ENCODE measurements at regions not wholly inside any gene's neighbourhood (a gene's known extent, or its start where the extent isn't known, plus 50 kb on each side); places are given as distances from the start of the nearest gene placed in this dataset.

GRCh38 chr14:94893411-94894160 is 123.7 kb upstream of the GSC start (continued):
- TF ChIP-seq AFF4 (CRISPR knock-in tag; IDR thresholded peaks at IDR 0.05; ENCODE audit: borderline replicate concordance) = no peak
- TF ChIP-seq ZNF423 (CRISPR knock-in tag; IDR thresholded peaks at IDR 0.05) = no peak
- TF ChIP-seq E2F5 (CRISPR knock-in tag; IDR thresholded peaks at IDR 0.05) = no peak
- no peak for TF ChIP-seq ATF6 (CRISPR knock-in tag; IDR thresholded peaks at IDR 0.05)
- no peak for TF ChIP-seq HMGA2 (CRISPR knock-in tag; IDR thresholded peaks at IDR 0.05)

- H3K27me3 Mint-ChIP-seq (ENCODE audit: low read depth) = no peaks in the 10 kb centered on the region
- no peak for ATAC-seq
- H3K27ac Mint-ChIP-seq = no peak overlapping the region
- ChIA-PET POLR2A (no interaction called here), CTCF (no interaction called here)
- no peak overlapping the region for H3K4me3 Mint-ChIP-seq
- H3K9me3 Mint-ChIP-seq = peaks cover 5% of the 10 kb centered on the region
- no peak for DNase-seq (ENCODE audit: low spot score)
- no peaks in the 10 kb centered on the region for H3K4me1 Mint-ChIP-seq
- H3K36me3 Mint-ChIP-seq = no peaks in the 10 kb centered on the region
- TF ChIP-seq ZNF263 (CRISPR knock-in tag; IDR thresholded peaks at IDR 0.05; ENCODE audit: low read depth) = no peak
- no peak for TF ChIP-seq E2F5 (CRISPR knock-in tag; IDR thresholded peaks at IDR 0.05)
- no peak for TF ChIP-seq ZNF532 (CRISPR knock-in tag; IDR thresholded peaks at IDR 0.05; ENCODE audit: borderline replicate concordance)
- TF ChIP-seq NR2C2 (CRISPR knock-in tag; IDR thresholded peaks at IDR 0.05) = no peak
- TF ChIP-seq ZNF281 (CRISPR knock-in tag; IDR thresholded peaks at IDR 0.05) = no peak
- TF ChIP-seq E2F4 (CRISPR knock-in tag; IDR thresholded peaks at IDR 0.05; ENCODE audit: borderline replicate concordance, low read depth) = no peak
- TF ChIP-seq TEAD1 (CRISPR knock-in tag; IDR thresholded peaks at IDR 0.05) = no peak
- no peak for TF ChIP-seq ERG (CRISPR knock-in tag; IDR thresholded peaks at IDR 0.05)
- no peak for TF ChIP-seq ATF3 (CRISPR knock-in tag; conservative IDR thresholded peaks at IDR 0.05)
- no peak for TF ChIP-seq FOXJ3 (CRISPR knock-in tag; IDR thresholded peaks at IDR 0.05; ENCODE audit: borderline replicate concordance)
These were observed 120.9 kb upstream of the GSC start for GRCh38 chr14:94890785-94891184.

Data from WTC11 (cell line).